ENCODE measurements at regions not wholly inside any gene's neighbourhood (a gene's known extent, or its start where the extent isn't known, plus 50 kb on each side); places are given as distances from the start of the nearest gene placed in this dataset.

- H2AFZ ChIP-seq (ENCODE audit: insufficient read depth, low read depth, low read length, poor library complexity, severe bottlenecking), result no peak overlapping the region
- ATAC-seq (ENCODE audit: low read depth) (no peak), DNase-seq (no peak)
- H3K4me2 ChIP-seq (replicated peaks; ENCODE audit: low read depth, low read length, poor library complexity, severe bottlenecking), result no peak overlapping the region
- no peaks in the 10 kb centered on the region for H3K36me3 ChIP-seq (replicated peaks in 1 of 2; ENCODE audit: control extremely low read depth in 1 of 2, control insufficient read depth in 1 of 2, extremely low read depth in 1 of 2, insufficient read depth in 2 of 2, low read length in 1 of 2)
- no peaks in the 10 kb centered on the region for H3K79me2 ChIP-seq (ENCODE audit: control insufficient read depth, insufficient read depth, low read length)
- no peak overlapping the region for H3K27ac Mint-ChIP-seq
- ChIA-PET POLR2A (no interaction called here), CTCF (no interaction called here)
- no peak overlapping the region for H3K4me3 Mint-ChIP-seq
- H3K9me3 Mint-ChIP-seq (ENCODE audit: insufficient read depth), result no peaks in the 10 kb centered on the region
- no peak overlapping the region for H3K27ac ChIP-seq (ENCODE audit: low read length in 2 of 2)
- H3K4me3 ChIP-seq (ENCODE audit: control extremely low read depth in 1 of 5, extremely low read depth in 1 of 5, insufficient read depth in 1 of 5, low read depth in 2 of 5, low read length in 4 of 5), result no peak overlapping the region
- peaks cover 0 to 5% (median 0%) of the 10 kb centered on the region in 3 donors for H3K9me3 ChIP-seq (ENCODE audit: control extremely low read depth in 1 of 3, control insufficient read depth in 2 of 3, insufficient read depth in 1 of 3, low read length in 2 of 3)
- H3K9ac ChIP-seq (ENCODE audit: low read length), result no peak overlapping the region
- no peaks in the 10 kb centered on the region for H3K4me1 Mint-ChIP-seq
- no peaks in the 10 kb centered on the region for H4K20me1 ChIP-seq (ENCODE audit: control insufficient read depth, insufficient read depth, low read length, poor library complexity, severe bottlenecking)
- no peaks in the 10 kb centered on the region for H3K4me1 ChIP-seq (ENCODE audit: control insufficient read depth in 2 of 2, insufficient read depth in 2 of 2, low read length in 2 of 2)
- intact Hi-C loops (cut with micrococcal nuclease), result no loop called here
- TF ChIP-seq CTCF (IDR thresholded peaks at IDR 0.05) (no peak), EZH2 (IDR thresholded peaks at IDR 0.05; ENCODE audit: borderline replicate concordance, insufficient read depth, low read depth, low read length, poor library complexity, severe bottlenecking) (no peak)
- H3K27me3 ChIP-seq (replicated peaks in 1 of 4; ENCODE audit: control extremely low read depth in 1 of 4, control insufficient read depth in 3 of 4, insufficient read depth in 4 of 4, low read length in 3 of 4), result no peaks in the 10 kb centered on the region
- no peaks in the 10 kb centered on the region for H3K27me3 Mint-ChIP-seq
- 100% methylated on average over 1 of the region's 3 CpGs for WGBS (ENCODE audit: insufficient coverage)
These were observed 166.5 kb upstream of the KCNJ3 start for GRCh38 chr2:154532004-154532403.

GRCh38 chr2:154532763-154533162 is 165.7 kb upstream of the KCNJ3 start:
- H3K4me1 Mint-ChIP-seq, result no peaks in the 10 kb centered on the region
- ATAC-seq (ENCODE audit: low read depth) (no peak), DNase-seq (no peak)
- H3K27me3 ChIP-seq (replicated peaks in 1 of 4; ENCODE audit: control extremely low read depth in 1 of 4, control insufficient read depth in 3 of 4, insufficient read depth in 4 of 4, low read length in 3 of 4), result no peaks in the 10 kb centered on the region
- H3K9me3 ChIP-seq (ENCODE audit: control extremely low read depth in 1 of 3, control insufficient read depth in 2 of 3, insufficient read depth in 1 of 3, low read length in 2 of 3), result peaks cover 0 to 3% (median 0%) of the 10 kb centered on the region in 3 donors
- no peak overlapping the region for H3K9ac ChIP-seq (ENCODE audit: low read length)
- H3K36me3 ChIP-seq (replicated peaks in 1 of 2; ENCODE audit: control extremely low read depth in 1 of 2, control insufficient read depth in 1 of 2, extremely low read depth in 1 of 2, insufficient read depth in 2 of 2, low read length in 1 of 2), result no peaks in the 10 kb centered on the region
- no peaks in the 10 kb centered on the region for H4K20me1 ChIP-seq (ENCODE audit: control insufficient read depth, insufficient read depth, low read length, poor library complexity, severe bottlenecking)
- no peaks in the 10 kb centered on the region for H3K4me1 ChIP-seq (ENCODE audit: control insufficient read depth in 2 of 2, insufficient read depth in 2 of 2, low read length in 2 of 2)
- WGBS (ENCODE audit: insufficient coverage), result no CpG with 5 or more reads among the region's 2 CpGs
- no peak overlapping the region for H3K4me3 ChIP-seq (ENCODE audit: control extremely low read depth in 1 of 5, extremely low read depth in 1 of 5, insufficient read depth in 1 of 5, low read depth in 2 of 5, low read length in 4 of 5)
- no peak overlapping the region for H3K27ac ChIP-seq (ENCODE audit: low read length in 2 of 2)
- TF ChIP-seq EZH2 (IDR thresholded peaks at IDR 0.05; ENCODE audit: borderline replicate concordance, insufficient read depth, low read depth, low read length, poor library complexity, severe bottlenecking) (no peak), CTCF (IDR thresholded peaks at IDR 0.05) (no peak)
- no peak overlapping the region for H3K27ac Mint-ChIP-seq
- CTCF ChIA-PET, result no interaction called here
- intact Hi-C loops (cut with micrococcal nuclease), result no loop called here
- H3K4me2 ChIP-seq (replicated peaks; ENCODE audit: low read depth, low read length, poor library complexity, severe bottlenecking), result no peak overlapping the region
- H3K27me3 Mint-ChIP-seq, result no peaks in the 10 kb centered on the region
- POLR2A ChIA-PET, result no interaction called here
- H3K9me3 Mint-ChIP-seq (ENCODE audit: insufficient read depth), result no peaks in the 10 kb centered on the region
- no peaks in the 10 kb centered on the region for H3K79me2 ChIP-seq (ENCODE audit: control insufficient read depth, insufficient read depth, low read length)
- H2AFZ ChIP-seq (ENCODE audit: insufficient read depth, low read depth, low read length, poor library complexity, severe bottlenecking), result no peak overlapping the region
- no peak overlapping the region for H3K4me3 Mint-ChIP-seq
